ENCODE measurements at regions not wholly inside any gene's neighbourhood (a gene's known extent, or its start where the extent isn't known, plus 50 kb on each side); places are given as distances from the start of the nearest gene placed in this dataset.

DNA sequence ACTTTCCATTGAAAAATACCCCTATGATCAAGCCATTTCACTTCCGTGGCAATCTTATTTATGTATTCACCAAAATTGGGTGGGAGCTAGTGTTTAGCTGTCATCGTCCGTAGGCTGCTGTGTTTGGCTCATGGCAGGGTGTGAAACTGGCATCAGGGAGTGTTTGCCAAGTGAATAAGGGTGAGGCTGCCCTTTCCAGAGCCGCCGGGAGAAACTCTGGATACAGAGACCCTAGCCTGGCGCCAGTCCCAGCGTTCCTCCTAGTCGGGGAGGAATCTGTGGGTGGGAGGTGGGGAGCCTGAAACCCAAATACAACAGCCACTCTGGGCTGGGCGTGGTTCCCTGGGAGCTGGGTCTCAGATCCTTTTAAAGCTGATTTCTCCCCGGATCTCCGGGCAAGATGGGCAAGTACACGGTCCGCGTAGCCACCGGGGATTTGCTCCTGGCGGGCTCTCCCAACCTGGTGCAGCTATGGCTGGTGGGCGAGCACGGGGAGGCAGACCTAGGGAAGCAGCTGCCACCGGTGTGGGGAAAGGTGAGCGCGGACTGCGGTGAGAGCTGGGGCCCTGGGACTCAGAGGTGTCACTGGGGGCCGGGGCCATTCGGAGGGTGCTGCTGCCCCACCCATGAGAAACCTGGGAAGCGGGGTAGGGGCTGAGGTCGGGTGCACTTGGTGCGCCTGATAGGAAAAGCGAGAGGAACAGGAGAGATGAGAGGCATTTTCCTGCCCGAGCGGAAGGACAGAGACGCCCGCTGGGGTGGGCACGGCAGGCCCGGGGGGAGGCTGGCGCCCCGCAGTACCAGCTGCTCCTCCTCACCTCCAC lies 62.1 kb upstream of the TEKT1 start:
- WGBS (ENCODE audit: insufficient coverage, low coverage, low lambda C conversion rate, missing lambda C conversion rate) = 45% methylated on average over 15 of the region's 36 CpGs
- DNase-seq (no peak), ATAC-seq (peak in 3 of 4 donors; percentile 23 to 40 (median 28))
- Histone ChIP-seq H3K36me3 (peaks cover 0 to 27% (median under 1%) of the 10 kb centered on the region in 4 donors), H3K27ac (no peak overlapping the region), H3K4me1 (no peaks in the 10 kb centered on the region), H3K9me3 (no peaks in the 10 kb centered on the region), H3K4me3 (no peak overlapping the region), H3K27me3 (no peaks in the 10 kb centered on the region)
- intact Hi-C loops (cut with DNase I) = no loop called here
- TF ChIP-seq POLR2A (IDR thresholded peaks at IDR 0.05) = no peak
- TF ChIP-seq, protein P1, sequence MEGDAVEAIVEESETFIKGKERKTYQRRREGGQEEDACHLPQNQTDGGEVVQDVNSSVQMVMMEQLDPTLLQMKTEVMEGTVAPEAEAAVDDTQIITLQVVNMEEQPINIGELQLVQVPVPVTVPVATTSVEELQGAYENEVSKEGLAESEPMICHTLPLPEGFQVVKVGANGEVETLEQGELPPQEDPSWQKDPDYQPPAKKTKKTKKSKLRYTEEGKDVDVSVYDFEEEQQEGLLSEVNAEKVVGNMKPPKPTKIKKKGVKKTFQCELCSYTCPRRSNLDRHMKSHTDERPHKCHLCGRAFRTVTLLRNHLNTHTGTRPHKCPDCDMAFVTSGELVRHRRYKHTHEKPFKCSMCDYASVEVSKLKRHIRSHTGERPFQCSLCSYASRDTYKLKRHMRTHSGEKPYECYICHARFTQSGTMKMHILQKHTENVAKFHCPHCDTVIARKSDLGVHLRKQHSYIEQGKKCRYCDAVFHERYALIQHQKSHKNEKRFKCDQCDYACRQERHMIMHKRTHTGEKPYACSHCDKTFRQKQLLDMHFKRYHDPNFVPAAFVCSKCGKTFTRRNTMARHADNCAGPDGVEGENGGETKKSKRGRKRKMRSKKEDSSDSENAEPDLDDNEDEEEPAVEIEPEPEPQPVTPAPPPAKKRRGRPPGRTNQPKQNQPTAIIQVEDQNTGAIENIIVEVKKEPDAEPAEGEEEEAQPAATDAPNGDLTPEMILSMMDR (IDR thresholded peaks at IDR 0.05) = no peak

DNA sequence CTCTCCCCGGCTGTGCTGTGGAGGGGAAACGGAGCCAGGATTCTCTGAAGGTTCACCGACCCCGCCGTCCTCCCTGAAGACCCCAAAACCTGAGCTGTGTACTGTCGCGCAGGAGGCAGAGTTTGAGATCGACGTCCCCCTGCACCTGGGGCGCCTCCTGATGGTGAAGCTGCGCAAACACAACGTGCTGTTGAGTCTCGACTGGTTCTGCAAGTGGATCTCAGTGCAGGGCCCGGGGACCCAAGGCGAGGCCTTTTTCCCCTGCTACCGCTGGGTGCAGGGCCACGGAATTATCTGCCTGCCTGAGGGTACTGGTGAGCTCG lies 62.6 kb upstream of the TEKT1 start:
- H3K9me3 ChIP-seq = no peaks in the 10 kb centered on the region
- no peak overlapping the region for H3K27ac ChIP-seq
- peaks cover 0 to 33% (median under 1%) of the 10 kb centered on the region in 4 donors for H3K36me3 ChIP-seq
- no peak overlapping the region for H3K4me3 ChIP-seq
- TF ChIP-seq POLR2A (IDR thresholded peaks at IDR 0.05) = no peak
- TF ChIP-seq, protein P1 (IDR thresholded peaks at IDR 0.05) = peak; percentile 35 to 48 (median 38)
- H3K4me1 ChIP-seq = no peaks in the 10 kb centered on the region
- no peaks in the 10 kb centered on the region for H3K27me3 ChIP-seq
- ATAC-seq = peak; percentile 55 to 75 (median 62)
- intact Hi-C loops (cut with DNase I) = no loop called here
- peak in 1 of 3 donors; percentile 42 for DNase-seq
- 56% methylated on average over 12 of the region's 18 CpGs for WGBS (ENCODE audit: insufficient coverage, low coverage, low lambda C conversion rate, missing lambda C conversion rate)

- intact Hi-C loops (cut with DNase I) = no loop called here
- Histone ChIP-seq H3K36me3 (peaks cover 0 to 37% (median 4%) of the 10 kb centered on the region in 4 donors), H3K4me3 (no peak overlapping the region), H3K9me3 (no peaks in the 10 kb centered on the region), H3K27me3 (no peaks in the 10 kb centered on the region), H3K4me1 (no peaks in the 10 kb centered on the region), H3K27ac (no peak overlapping the region)
- TF ChIP-seq POLR2A (IDR thresholded peaks at IDR 0.05) = no peak
- TF ChIP-seq, protein P1 (IDR thresholded peaks at IDR 0.05) = no peak
- DNase-seq (no peak), ATAC-seq (no peak)
- 69% methylated on average over 3 of the region's 3 CpGs for WGBS (ENCODE audit: insufficient coverage, low coverage, low lambda C conversion rate, missing lambda C conversion rate)
These were observed 69.6 kb upstream of the TEKT1 start for GRCh38 chr17:6901086-6901485.

DNA sequence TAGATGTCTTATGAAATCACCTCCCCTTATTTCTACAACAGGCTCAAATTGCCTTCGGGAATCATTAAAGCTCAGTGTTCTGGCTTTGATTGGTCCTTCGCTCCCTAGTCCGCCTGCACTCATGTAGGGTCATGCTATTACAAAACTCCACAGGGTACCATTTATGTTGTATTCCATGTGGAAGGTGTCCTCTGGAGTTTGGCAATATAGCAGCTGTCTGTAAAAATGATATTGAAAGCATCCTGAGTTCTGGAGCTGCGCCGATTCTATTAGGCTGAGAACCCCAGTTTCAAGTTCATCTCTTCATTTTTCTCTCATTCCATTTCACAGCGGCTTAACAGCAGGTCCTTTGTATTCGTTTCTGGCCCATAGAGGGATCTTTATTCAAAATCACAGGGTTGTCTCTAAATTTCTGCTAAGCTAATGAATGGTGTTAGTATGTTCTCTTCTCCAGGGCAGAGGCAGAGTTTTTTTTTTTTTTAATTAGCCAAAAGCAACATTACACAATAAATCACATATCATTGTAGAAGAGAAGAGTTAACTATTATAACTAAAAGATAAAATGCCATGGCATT lies 71.9 kb upstream of the TEKT1 start:
- H3K27ac ChIP-seq = no peak overlapping the region
- intact Hi-C loops (cut with DNase I) = no loop called here
- ATAC-seq (no peak), DNase-seq (no peak)
- H3K36me3 ChIP-seq = peaks cover 0 to 17% (median 4%) of the 10 kb centered on the region in 4 donors
- TF ChIP-seq, protein P1 (IDR thresholded peaks at IDR 0.05) = no peak
- no peak for TF ChIP-seq POLR2A (IDR thresholded peaks at IDR 0.05)
- H3K4me3 ChIP-seq = no peak overlapping the region
- H3K4me1 ChIP-seq = no peaks in the 10 kb centered on the region
- no peaks in the 10 kb centered on the region for H3K27me3 ChIP-seq
- 85% methylated on average over 7 of the region's 7 CpGs for WGBS (ENCODE audit: insufficient coverage, low coverage, low lambda C conversion rate, missing lambda C conversion rate)
- no peaks in the 10 kb centered on the region for H3K9me3 ChIP-seq

All from right lobe of liver (tissue), 6 donors.